ENCODE measurements at regions not wholly inside any gene's neighbourhood (a gene's known extent, or its start where the extent isn't known, plus 50 kb on each side); places are given as distances from the start of the nearest gene placed in this dataset.
A peak's percentile ranks its signal among the peaks of the same experiment; 100 is the strongest.

GRCh38 chr2:228675646-228676045 is 494.2 kb upstream of the SPHKAP start:
- no peak for DNase-seq (ENCODE audit: extremely low read depth, low read depth)
- no peak for TF ChIP-seq CTCF (IDR thresholded peaks at IDR 0.05; ENCODE audit: low read depth, low read length)

- DNase-seq (ENCODE audit: extremely low read depth, low read depth) = no peak
- no peak for TF ChIP-seq CTCF (IDR thresholded peaks at IDR 0.05; ENCODE audit: low read depth, low read length)
Measured at GRCh38 chr2:228675091-228675490, 493.6 kb upstream of the SPHKAP start.

GRCh38 chr2:228673876-228674554 is 492.5 kb upstream of the SPHKAP start:
- no peak for DNase-seq (ENCODE audit: extremely low read depth, low read depth)
- no peak for TF ChIP-seq CTCF (IDR thresholded peaks at IDR 0.05; ENCODE audit: low read depth, low read length)

- no peak for DNase-seq (ENCODE audit: extremely low read depth, low read depth)
- no peak for TF ChIP-seq CTCF (IDR thresholded peaks at IDR 0.05; ENCODE audit: low read depth, low read length)
Measured at GRCh38 chr2:228669690-228670089, 488.2 kb upstream of the SPHKAP start.

GRCh38 chr2:228665232-228665631 is 483.7 kb upstream of the SPHKAP start:
- no peak for TF ChIP-seq CTCF (IDR thresholded peaks at IDR 0.05; ENCODE audit: low read depth, low read length)

GRCh38 chr2:228658998-228659397 is 477.5 kb upstream of the SPHKAP start:
- peak; percentile 66 for DNase-seq (ENCODE audit: extremely low read depth, low read depth)
- no peak for TF ChIP-seq CTCF (IDR thresholded peaks at IDR 0.05; ENCODE audit: low read depth, low read length)

More at GRCh38 chr2:228665232-228665631, 483.7 kb upstream of the SPHKAP start:
- no peak for DNase-seq (ENCODE audit: extremely low read depth, low read depth)

GRCh38 chr2:228657807-228658402 is 476.4 kb upstream of the SPHKAP start:
- TF ChIP-seq CTCF (IDR thresholded peaks at IDR 0.05; ENCODE audit: low read depth, low read length) = peak; percentile 59
- DNase-seq (ENCODE audit: extremely low read depth, low read depth) = peak; percentile 20
